Stimulated activated naive CD8-positive, alpha-beta T cell treated with anti-CD3 and anti-CD28 coated beads, Interleukin-15, Interleukin-2, amounts not matched to agents 100 U/mL and 50 U/mL, for 24 hours (primary cell): ENCODE measurements at regions not wholly inside any gene's neighbourhood (a gene's known extent, or its start where the extent isn't known, plus 50 kb on each side); places are given as distances from the start of the nearest gene placed in this dataset.
"Not testable (repeated sequence)": the region's sequence is repeated elsewhere in the genome, so short reads cannot be mapped to it uniquely, and the experiment has no call there.

Experiments used
- ATAC-seq: fragments of 150-1000 bp; cut with Tn5 transposase; one replicate; pipeline ENCODE4 v1.10.0; 2021
- DNase-seq: peaks from one replicate; pipeline ENCODE4 v3.0.0; 2021

- DNase-seq (no peak), ATAC-seq (no peak)
Observed at GRCh38 chr3:145422556-145422955, 738.4 kb downstream of the PLOD2 start.

- ATAC-seq (no peak), DNase-seq (no peak)
Observed at GRCh38 chr3:145427355-145427754, 733.6 kb downstream of the PLOD2 start.

DNA sequence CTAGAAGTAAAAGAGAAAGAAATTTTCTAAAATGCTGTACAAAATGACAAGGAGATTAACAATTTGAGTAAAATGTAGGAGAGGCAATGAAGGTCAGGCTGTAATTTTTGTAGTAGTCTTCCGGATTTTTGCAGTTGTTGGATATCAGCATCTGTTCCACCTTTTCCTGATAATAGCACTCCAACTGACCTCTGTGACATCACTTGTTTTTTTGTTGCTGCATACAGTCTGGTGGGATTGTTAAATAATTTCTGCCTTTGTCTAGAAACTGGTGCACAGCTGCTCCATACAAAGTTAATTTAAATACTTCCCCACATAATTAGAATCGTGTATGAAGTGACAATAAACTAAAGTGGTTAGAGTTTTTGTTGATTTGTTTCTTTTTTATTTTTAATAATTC lies 731.4 kb downstream of the PLOD2 start:
- DNase-seq (no peak), ATAC-seq (no peak)

- DNase-seq (no peak), ATAC-seq (no peak)
Observed at GRCh38 chr3:145448436-145448835, 712.5 kb downstream of the PLOD2 start.

GRCh38 chr3:145450018-145450682 lies 710.8 kb downstream of the PLOD2 start:
- no peak for ATAC-seq
- DNase-seq, result no peak

- no peak for ATAC-seq
- DNase-seq, result no peak
Observed at GRCh38 chr3:145457825-145458552, 703.0 kb downstream of the PLOD2 start.

- ATAC-seq, DNase-seq: not testable (repeated sequence)
Observed at GRCh38 chr3:145459681-145460080, 701.3 kb downstream of the PLOD2 start.

GRCh38 chr3:145471976-145472375 lies 689.0 kb downstream of the PLOD2 start:
- ATAC-seq (no peak), DNase-seq (no peak)

GRCh38 chr3:145482735-145483134 lies 678.2 kb downstream of the PLOD2 start:
- DNase-seq, ATAC-seq: not testable (repeated sequence)

DNA sequence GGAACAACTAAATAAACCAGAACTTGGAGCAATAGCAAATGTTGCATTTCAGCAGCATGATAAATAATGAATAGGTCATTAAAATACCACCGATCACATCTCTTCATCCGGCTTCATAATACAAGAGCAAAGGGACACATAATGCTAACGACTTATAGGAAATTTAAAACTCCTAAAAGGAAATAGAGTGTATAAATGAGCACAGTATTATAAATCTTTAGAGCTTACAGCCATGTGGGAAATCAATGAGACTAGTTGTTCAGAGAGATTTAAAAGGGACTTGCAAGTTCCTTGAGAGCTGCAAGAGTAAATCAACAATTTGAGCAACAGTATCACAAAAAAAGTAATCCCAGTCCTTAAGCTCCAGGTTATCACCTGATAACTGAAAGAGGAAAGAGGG lies 677.0 kb downstream of the PLOD2 start:
- ATAC-seq (no peak), DNase-seq (no peak)

GRCh38 chr3:145489011-145489410 lies 672.0 kb downstream of the PLOD2 start:
- DNase-seq (no peak), ATAC-seq (no peak)

GRCh38 chr3:145490088-145491048 lies 670.6 kb downstream of the PLOD2 start:
- DNase-seq (no peak), ATAC-seq (no peak)

- ATAC-seq (no peak), DNase-seq (no peak)
Observed at GRCh38 chr3:145492456-145492855, 668.5 kb downstream of the PLOD2 start.

DNA sequence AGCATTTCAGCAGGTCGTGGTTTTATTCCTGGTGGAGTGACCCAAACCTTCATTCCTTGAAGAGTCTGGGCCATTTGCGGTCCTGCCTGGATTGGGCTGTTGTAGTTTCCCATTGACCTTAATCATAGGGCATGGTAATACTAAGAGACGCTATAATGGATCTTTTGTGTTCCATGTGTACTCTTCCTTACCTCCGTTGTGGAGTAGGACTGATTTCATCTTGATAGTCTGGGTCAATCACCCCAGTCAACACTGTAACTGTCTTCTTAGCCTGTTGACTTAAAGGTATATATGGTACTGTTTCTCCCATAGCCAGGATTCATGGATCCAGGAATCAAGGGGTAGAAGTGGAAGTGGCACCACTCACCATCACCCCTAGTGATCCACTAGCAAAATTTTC lies 643.6 kb downstream of the PLOD2 start:
- not testable (repeated sequence) for ATAC-seq

DNA sequence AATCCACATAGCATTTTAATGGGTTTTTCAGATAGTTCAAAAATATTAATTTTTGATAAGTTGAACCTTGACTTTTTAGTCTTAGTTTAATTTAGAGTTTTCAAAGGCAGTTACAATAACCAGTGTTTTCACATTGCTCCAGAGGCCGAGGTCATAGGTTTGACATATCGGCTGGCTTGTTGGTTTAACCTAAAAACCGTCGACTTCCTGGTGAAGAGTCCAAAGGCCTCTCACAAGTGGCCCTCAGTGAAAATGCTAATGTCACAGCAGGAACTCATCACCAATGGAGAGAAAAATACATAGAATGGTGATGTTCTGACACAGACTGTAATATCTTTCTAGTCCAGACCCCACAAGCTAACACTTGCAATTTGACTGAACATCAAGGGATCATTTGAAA lies 642.3 kb downstream of the PLOD2 start:
- DNase-seq, result no peak
- ATAC-seq, result no peak

More for the DNA sequence above, 643.6 kb downstream of the PLOD2 start:
- not testable (repeated sequence) for DNase-seq

DNA sequence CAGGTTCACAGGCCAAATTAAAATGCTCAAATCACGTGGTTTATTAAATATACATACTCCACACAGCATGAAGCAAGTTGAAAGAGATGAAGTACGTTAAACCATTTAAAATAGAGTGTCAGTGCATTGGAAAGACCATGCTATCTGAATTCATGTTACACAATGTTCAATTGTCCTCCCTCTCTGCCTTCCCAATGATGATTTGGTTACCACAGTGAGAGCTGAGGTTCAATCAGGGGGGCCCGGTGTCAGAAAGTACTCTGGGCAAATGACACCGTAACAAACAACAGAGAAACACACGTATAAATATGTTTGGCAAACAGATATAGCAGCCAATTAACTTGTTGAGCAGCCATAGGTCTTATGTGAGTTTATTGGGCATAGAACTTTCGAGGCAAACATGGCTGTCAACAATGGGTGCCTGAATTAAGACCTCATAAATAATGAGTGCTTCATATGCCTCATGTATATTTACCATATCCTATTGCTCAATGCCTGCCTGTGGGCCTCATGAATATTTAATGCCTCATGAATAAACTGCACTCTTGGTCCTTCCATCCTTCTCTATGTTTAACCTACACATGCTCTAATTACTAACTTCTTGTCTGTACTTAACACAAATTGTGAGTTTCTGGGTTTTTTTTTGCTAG lies 641.5 kb downstream of the PLOD2 start:
- no peak for DNase-seq
- no peak for ATAC-seq

DNA sequence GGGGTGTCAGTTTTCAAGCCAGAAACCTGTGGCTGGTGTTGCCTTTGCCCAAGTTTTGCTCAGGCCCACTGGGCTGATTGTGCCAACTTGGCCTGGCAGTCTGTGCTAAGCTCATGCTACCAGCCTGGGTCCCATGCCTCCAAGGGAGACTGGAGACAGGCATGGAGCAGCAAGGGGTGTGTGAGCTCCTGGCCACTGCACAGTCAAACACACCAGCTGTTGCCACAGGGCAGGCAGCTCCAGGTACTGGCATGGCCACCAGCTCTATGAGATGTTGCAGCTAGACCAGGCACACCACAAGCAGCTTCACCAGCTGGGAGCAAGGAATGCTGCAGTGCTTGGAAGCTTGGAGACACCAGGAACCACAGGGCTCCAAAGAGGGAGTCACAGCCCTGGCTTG lies 638.8 kb downstream of the PLOD2 start:
- DNase-seq (no peak), ATAC-seq (no peak)

DNA sequence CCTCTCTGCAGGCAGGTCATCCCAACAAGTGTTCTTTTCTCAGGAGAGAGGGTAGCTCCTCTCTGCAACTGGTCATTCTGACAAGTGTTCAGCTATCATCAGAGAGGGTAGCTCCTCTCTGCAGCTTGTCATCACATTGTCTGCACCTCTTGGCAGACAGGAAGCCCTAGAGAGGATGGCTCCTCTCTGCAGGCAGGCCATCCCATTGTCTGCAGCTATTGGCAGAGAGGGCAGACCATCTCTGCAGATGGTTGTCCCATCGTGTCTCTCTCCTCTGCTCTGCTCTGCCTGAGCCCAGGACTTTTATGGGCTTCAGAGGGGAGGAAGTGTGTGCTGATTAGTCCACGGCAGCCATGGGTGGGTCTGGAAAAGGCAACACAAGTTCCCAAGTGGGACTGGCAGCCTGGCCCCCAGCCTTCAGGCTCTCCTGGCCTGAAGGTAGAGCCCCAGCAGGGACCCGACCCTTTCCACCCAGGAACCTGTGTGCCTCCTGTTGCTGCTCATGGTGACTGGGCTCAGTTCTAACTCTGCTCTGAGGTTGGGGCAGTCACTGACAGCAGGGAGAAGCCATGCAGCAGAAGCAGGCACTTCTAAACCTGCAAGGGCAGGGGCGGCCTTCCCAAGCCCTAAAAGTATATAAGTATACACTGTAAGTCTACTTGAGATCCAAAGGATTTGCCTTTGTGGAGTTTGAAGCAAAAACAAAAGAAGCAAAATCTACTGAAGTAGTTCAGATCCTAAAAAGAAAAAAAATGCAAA lies 637.9 kb downstream of the PLOD2 start:
- no peak for DNase-seq
- no peak for ATAC-seq

DNA sequence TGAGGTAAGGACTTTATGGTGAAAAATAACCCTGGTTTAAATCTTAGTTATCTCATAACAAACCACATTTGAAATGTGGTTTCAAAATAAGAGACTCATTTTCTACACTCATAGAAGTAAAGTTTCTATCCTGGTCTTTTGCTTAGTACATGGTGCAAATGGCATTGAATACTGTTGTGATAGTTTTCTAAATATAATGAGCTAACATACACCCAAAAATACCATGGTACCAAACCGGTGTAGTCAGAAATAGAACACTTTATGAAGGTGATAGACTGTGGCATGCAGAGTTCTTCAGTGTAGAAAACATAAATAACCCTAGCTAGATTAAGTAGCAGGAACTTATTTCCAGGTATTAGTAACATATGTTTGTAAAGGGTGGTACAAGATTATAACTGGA lies 629.4 kb downstream of the PLOD2 start:
- DNase-seq, result no peak
- no peak for ATAC-seq

- ATAC-seq (no peak), DNase-seq (no peak)
Observed at GRCh38 chr3:145533696-145534095, 627.3 kb downstream of the PLOD2 start.

GRCh38 chr3:145536461-145536860 lies 624.5 kb downstream of the PLOD2 start:
- no peak for DNase-seq
- ATAC-seq, result no peak
